ENCODE measurements at regions not wholly inside any gene's neighbourhood (a gene's known extent, or its start where the extent isn't known, plus 50 kb on each side); places are given as distances from the start of the nearest gene placed in this dataset.

- no peak for DNase-seq (ENCODE audit: low read depth in 2 of 2)
Measured at GRCh38 chr6:138607478-138608433, 108.5 kb upstream of the NHSL1 start.

GRCh38 chr6:138608896-138609295, 109.6 kb upstream of the NHSL1 start:
- no peak for DNase-seq (ENCODE audit: low read depth in 2 of 2)

- DNase-seq (ENCODE audit: low read depth in 2 of 2) = no peak
Measured at GRCh38 chr6:138609801-138610430, 110.6 kb upstream of the NHSL1 start.

GRCh38 chr6:138610816-138611215, 111.5 kb upstream of the NHSL1 start:
- no peak for DNase-seq (ENCODE audit: low read depth in 2 of 2)

GRCh38 chr6:138614151-138614550, 114.9 kb upstream of the NHSL1 start:
- no peak for DNase-seq (ENCODE audit: low read depth in 2 of 2)

- DNase-seq (ENCODE audit: low read depth in 2 of 2) = no peak
Measured at GRCh38 chr6:138618168-138618567, 118.9 kb upstream of the NHSL1 start.

GRCh38 chr6:138620630-138621029, 121.3 kb upstream of the NHSL1 start:
- no peak for DNase-seq (ENCODE audit: low read depth in 2 of 2)

- DNase-seq (ENCODE audit: low read depth in 2 of 2) = no peak
Measured at GRCh38 chr6:138622967-138623366, 123.7 kb upstream of the NHSL1 start.

GRCh38 chr6:138631566-138631965, 132.3 kb upstream of the NHSL1 start:
- no peak for DNase-seq (ENCODE audit: low read depth in 2 of 2)

- no peak for DNase-seq (ENCODE audit: low read depth in 2 of 2)
Measured at GRCh38 chr6:138637822-138638221, 135.7 kb upstream of the CCDC28A start.

- DNase-seq (ENCODE audit: low read depth in 2 of 2) = no peak
Measured at GRCh38 chr6:138638604-138639003, 135.0 kb upstream of the CCDC28A start.

- DNase-seq (ENCODE audit: low read depth in 2 of 2) = no peak
Measured at GRCh38 chr6:138640028-138640427, 133.5 kb upstream of the CCDC28A start.

- DNase-seq (ENCODE audit: low read depth in 2 of 2) = no peak
Measured at GRCh38 chr6:138643210-138643609, 130.4 kb upstream of the CCDC28A start.

GRCh38 chr6:138645976-138646640, 127.5 kb upstream of the CCDC28A start:
- no peak for DNase-seq (ENCODE audit: low read depth in 2 of 2)

- DNase-seq (ENCODE audit: low read depth in 2 of 2) = no peak
Measured at GRCh38 chr6:138647006-138647405, 126.6 kb upstream of the CCDC28A start.

- DNase-seq (ENCODE audit: low read depth in 2 of 2) = no peak
Measured at GRCh38 chr6:138648127-138648526, 125.4 kb upstream of the CCDC28A start.

GRCh38 chr6:138651491-138651890, 122.1 kb upstream of the CCDC28A start:
- DNase-seq (ENCODE audit: low read depth in 2 of 2) = no peak

GRCh38 chr6:138652824-138653223, 120.7 kb upstream of the CCDC28A start:
- no peak for DNase-seq (ENCODE audit: low read depth in 2 of 2)

GRCh38 chr6:138653435-138653834, 120.1 kb upstream of the CCDC28A start:
- DNase-seq (ENCODE audit: low read depth in 2 of 2) = no peak

GRCh38 chr6:138654715-138655634, 118.6 kb upstream of the CCDC28A start:
- DNase-seq (ENCODE audit: low read depth in 2 of 2) = no peak

GRCh38 chr6:138655828-138656227, 117.7 kb upstream of the CCDC28A start:
- no peak for DNase-seq (ENCODE audit: low read depth in 2 of 2)

All from stimulated activated CD8-positive, alpha-beta memory T cell treated with anti-CD3 and anti-CD28 coated beads, Interleukin-7, amount 100 ng/mL, for 4 hours (primary cell).